Heart right ventricle (tissue), 16 donors: ENCODE measurements at regions not wholly inside any gene's neighbourhood (a gene's known extent, or its start where the extent isn't known, plus 50 kb on each side); places are given as distances from the start of the nearest gene placed in this dataset.

Source experiments
- ATAC-seq, 8 donors: fragments of 200-7000 bp; cut with Tn5 transposase; one replicate each; pipeline ENCODE4 v1.9.1; 2020; ENCODE audit warnings: mild to moderate bottlenecking in 8 of 8, moderate library complexity in 8 of 8, moderate number of reproducible peaks in 1 of 8
- DNase-seq, 2 donors: peaks; one replicate each; pipeline ENCODE4 v3.0.0-alpha.2; 2020
- H3K27ac ChIP-seq, 10 donors: fragments of 200-600 bp; sonication (generic) in 2 of 10; one replicate each; pipeline versions ENCODE4 v1.5.0 to v1.8.0; 2020 to 2022; ENCODE audit warnings: mild to moderate bottlenecking in 3 of 10
- H3K27me3 ChIP-seq, 7 donors: fragments of 200-600 bp; one replicate each; pipeline ENCODE4 v1.8.0; 2021 to 2022; ENCODE audit warnings: mild to moderate bottlenecking in 2 of 7
- H3K36me3 ChIP-seq, 9 donors: fragments of 200-600 bp; sonication (generic) in 1 of 9; one replicate each; pipeline versions ENCODE4 v1.5.0 to v1.8.0; 2020 to 2022; ENCODE audit warnings: mild to moderate bottlenecking in 2 of 9
- H3K4me1 ChIP-seq, 9 donors: fragments of 200-600 bp; sonication (generic) in 1 of 9; one replicate each; pipeline versions ENCODE4 v1.5.0 to v1.8.0; 2020 to 2022; ENCODE audit warnings: mild to moderate bottlenecking in 4 of 9
- H3K4me3 ChIP-seq, 10 donors: fragments of 200-600 bp; sonication (generic) in 2 of 10; one replicate each; pipeline versions ENCODE4 v1.5.0 to v1.8.0; 2020 to 2022; ENCODE audit warnings: mild to moderate bottlenecking in 7 of 10, moderate library complexity in 2 of 10
- H3K9me3 ChIP-seq, 11 donors: fragments of 200-600 bp in 10 of 11; sonication (generic) in 2 of 11; one replicate each; pipeline versions ENCODE4 v1.5.0 to v1.8.0; 2013 to 2022; ENCODE audit warnings: mild to moderate bottlenecking in 2 of 11, control low read depth in 1 of 11, moderate library complexity in 1 of 11
- CTCF ChIP-seq, 9 donors: fragments of 200-600 bp; sonication (generic) in 2 of 9; IDR thresholded peaks; one replicate each; pipeline versions ENCODE4 v1.5.0 to v1.8.0; 2021 to 2022; ENCODE audit warnings: antibody characterized with exemption in 9 of 9, mild to moderate bottlenecking in 5 of 9, moderate library complexity in 1 of 9
- WGBS, 2 donors: extraction: QIAGEN DNeasy Blood & Tissue Kit; methylation state at CpG; one replicate each; pipeline ENCODE4 v1.1.7; 2013; ENCODE audit warnings: inconsistent platforms in 1 of 2; 5-methylcytosine and 5-hydroxymethylcytosine counted together
- intact Hi-C, 10 donors: fragments of 100-400 bp; cut with DNase I; formaldehyde crosslinking; loops; one replicate each; pipeline versions ENCODE4 v1.11.1 to v1.14.2; 2022
- donor health status: Arrhythmogenic right ventricular cardiomyopathy.
- donor health status: ischemic (EF 13 %, LVEDD 7.1; RV severe dilation, severe dysfunction).
- donor health status: healthy with polysubstance abuse.
- donor health status: DM: no; HTN: yes; CAD: no.
- donor health status: DM: no; HTN: no; CAD: no.
- donor health status: ischemic (EF 25% LVEDD 6.9; RV normal size, moderate dysfunction).
- donor health status: ischemic (EF 25% LVEDD 5.7; RV mildly dilated, moderate dysfunction).
- donor health status: healthy.
- donor health status: DM: yes; HTN: yes; CAD: no.
- donor health status: Ischemic cardiomyopathy.
- donor health status: ischemic (EF 35%, LVEDD 5.7; RV mildly dilated, moderate dysfunction).
- donor health status: nonischemic (EF 11% LVEDD 7.7; RV severe dilation, severe dysfunction).
- donor health status: DM: yes; HTN: yes; CAD: no.
- donor health status: PGD.
- donor health status: ischemic (EF 29% LVEDD 5.4; RV normal size, mild dysfunction).
- donor health status: nonischemic (EF 23%, LVEDD 6.1; RV moderate dilation, normal function).

- Histone ChIP-seq H3K36me3 (no peaks in the 10 kb centered on the region), H3K9me3 (peaks cover 0 to 5% (median 0%) of the 10 kb centered on the region in 11 donors), H3K4me1 (peaks cover 0 to 19% (median 5%) of the 10 kb centered on the region in 9 donors), H3K4me3 (no peak overlapping the region), H3K27ac (peak overlapping the region in 3 of 10 donors; percentile 5 to 31 (median 6)), H3K27me3 (no peaks in the 10 kb centered on the region)
- intact Hi-C loops = loop anchor here in 2 of 10 donors (5.0 to 10.0 kb wide), 2 partner anchors 179 to 343 kb away; no protein-coding TSS in a partner anchor
- 27 to 49% methylated on average over 1 of the region's 1 CpG for WGBS, 2 donors
- ATAC-seq (peak in 4 of 8 donors; percentile 42 to 56 (median 50)), DNase-seq (no peak)
- no peak for TF ChIP-seq CTCF (IDR thresholded peaks at IDR 0.05)
Observed at GRCh38 chr1:99525331-99525730, 120.6 kb upstream of the PALMD start.

GRCh38 chr1:99527078-99527477 lies 118.8 kb upstream of the PALMD start:
- intact Hi-C loops = loop anchor here in 2 of 10 donors (5.0 to 10.0 kb wide), 2 partner anchors 178 to 345 kb away; no protein-coding TSS in a partner anchor
- H3K4me3 ChIP-seq = no peak overlapping the region
- peaks cover 0 to 21% (median 9%) of the 10 kb centered on the region in 9 donors for H3K4me1 ChIP-seq
- no peak overlapping the region for H3K27ac ChIP-seq
- peak in 3 of 8 donors; percentile 28 to 56 (median 44) for ATAC-seq
- peaks cover 0 to 5% (median 0%) of the 10 kb centered on the region in 11 donors for H3K9me3 ChIP-seq
- no peaks in the 10 kb centered on the region for H3K27me3 ChIP-seq
- TF ChIP-seq CTCF (IDR thresholded peaks at IDR 0.05) = peak in 7 of 9 donors; percentile 36 to 69 (median 47)
- no peak for DNase-seq
- WGBS, 2 donors = 82 to 86% methylated on average over 3 of the region's 3 CpGs
- no peaks in the 10 kb centered on the region for H3K36me3 ChIP-seq

- no peak for DNase-seq
Observed at GRCh38 chr1:99527545-99527944, 118.4 kb upstream of the PALMD start.

GRCh38 chr1:99529002-99529401 lies 116.9 kb upstream of the PALMD start:
- 64 to 70% methylated on average over 3 of the region's 3 CpGs for WGBS, 2 donors
- Histone ChIP-seq H3K27ac (no peak overlapping the region), H3K36me3 (no peaks in the 10 kb centered on the region), H3K4me1 (peaks cover 0 to 31% (median 12%) of the 10 kb centered on the region in 9 donors), H3K9me3 (no peaks in the 10 kb centered on the region), H3K27me3 (no peaks in the 10 kb centered on the region), H3K4me3 (no peak overlapping the region)
- intact Hi-C loops = loop anchor here in 2 of 10 donors (5.0 to 10.0 kb wide), 2 partner anchors 176 to 347 kb away; no protein-coding TSS in a partner anchor
- no peak for DNase-seq
- TF ChIP-seq CTCF (IDR thresholded peaks at IDR 0.05) = no peak
- peak in 5 of 8 donors; percentile 6 to 61 (median 40) for ATAC-seq

More at GRCh38 chr1:99527545-99527944, 118.4 kb upstream of the PALMD start:
- Histone ChIP-seq H3K9me3 (peaks cover 0 to 2% (median 0%) of the 10 kb centered on the region in 11 donors), H3K27ac (no peak overlapping the region), H3K27me3 (no peaks in the 10 kb centered on the region), H3K36me3 (no peaks in the 10 kb centered on the region), H3K4me3 (no peak overlapping the region), H3K4me1 (peaks cover 0 to 23% (median 11%) of the 10 kb centered on the region in 9 donors)
- 73 to 74% methylated on average over 3 of the region's 3 CpGs for WGBS, 2 donors
- TF ChIP-seq CTCF (IDR thresholded peaks at IDR 0.05) = no peak
- no peak for ATAC-seq
- intact Hi-C loops = loop anchor here in 2 of 10 donors (5.0 to 10.0 kb wide), 2 partner anchors 177 to 345 kb away; no protein-coding TSS in a partner anchor
